OCI-LY1 (cell line): ENCODE measurements at regions not wholly inside any gene's neighbourhood (a gene's known extent, or its start where the extent isn't known, plus 50 kb on each side); places are given as distances from the start of the nearest gene placed in this dataset.

ENCODE experiments used
- H2AFZ ChIP-seq: fragments of 200-600 bp; sonication (generic), shearing (Covaris generic); 2 replicates; pipeline ENCODE4 v1.6.0; 2014; ENCODE audit warnings: antibody characterized with exemption, mild to moderate bottlenecking, low read length
- H3F3A ChIP-seq: fragments of 200-600 bp; sonication (generic), shearing (Covaris generic); 2 replicates; pipeline ENCODE4 v1.6.0; 2014; ENCODE audit warnings: mild to moderate bottlenecking, antibody characterized with exemption, low read length, moderate library complexity; ENCODE audit not compliant: insufficient read depth
- H3K27ac ChIP-seq: fragments of 200-600 bp; sonication (generic); 2 replicates; pipeline ENCODE4 v1.5.1; 2014; ENCODE audit warnings: low read length, mixed run types, mild to moderate bottlenecking, low read depth; ENCODE audit not compliant: poor library complexity, severe bottlenecking
- H3K27me3 ChIP-seq: fragments of 200-600 bp; sonication (generic); 2 replicates; pipeline ENCODE4 v1.6.0; 2014; ENCODE audit warnings: antibody characterized with exemption, mild to moderate bottlenecking, low read length, moderate library complexity; ENCODE audit not compliant: insufficient read depth
- H3K36me3 ChIP-seq: fragments of 200-600 bp; sonication (generic); 2 replicates; pipeline ENCODE4 v1.6.1; 2014; ENCODE audit warnings: mild to moderate bottlenecking, antibody characterized with exemption, low read length, moderate library complexity, mixed read lengths; ENCODE audit not compliant: insufficient read depth
- H3K4me1 ChIP-seq: fragments of 200-600 bp; sonication (generic); 2 replicates; pipeline ENCODE4 v1.5.1; 2014; ENCODE audit warnings: mild to moderate bottlenecking, low read length, moderate library complexity; ENCODE audit not compliant: insufficient read depth, severe bottlenecking
- H3K4me2 ChIP-seq: fragments of 200-600 bp; sonication (generic), shearing (Covaris generic); 2 replicates; pipeline ENCODE4 v1.6.1; 2014; ENCODE audit warnings: low read length
- H3K4me3 ChIP-seq: fragments of 200-600 bp; sonication (generic); 2 replicates; pipeline ENCODE4 v1.5.1; 2014; ENCODE audit warnings: low read length, low read depth, mild to moderate bottlenecking, mixed read lengths; ENCODE audit not compliant: poor library complexity, severe bottlenecking
- H3K79me2 ChIP-seq: fragments of 200-600 bp; shearing (Covaris generic); 2 replicates; pipeline ENCODE4 v1.6.1; 2016; ENCODE audit warnings: mixed run types, low read length, mixed read lengths; ENCODE audit not compliant: insufficient read depth
- H3K9ac ChIP-seq: fragments of 200-600 bp; sonication (generic), shearing (Covaris generic); 2 replicates; pipeline ENCODE4 v1.6.1; 2014; ENCODE audit warnings: mild to moderate bottlenecking, low read length, mixed read lengths
- H3K9me2 ChIP-seq: fragments of 200-600 bp; sonication (generic), shearing (Covaris generic); 2 replicates; pipeline ENCODE4 v1.6.1; 2014; ENCODE audit warnings: low read depth, mild to moderate bottlenecking, low read length, mixed read lengths
- H3K9me3 ChIP-seq: fragments of 200-600 bp; shearing (Covaris generic); 2 replicates; pipeline ENCODE4 v1.6.1; 2014; ENCODE audit warnings: low read length, mixed read lengths
- H4K20me1 ChIP-seq: fragments of 200-600 bp; sonication (generic), shearing (Covaris generic); 2 replicates; pipeline ENCODE4 v1.6.0; 2016; ENCODE audit warnings: mild to moderate bottlenecking, low read length; ENCODE audit not compliant: insufficient read depth
- CTCF ChIP-seq: fragments of 200-600 bp; sonication (generic), shearing (Covaris generic); IDR thresholded peaks from 2 replicates; pipeline ENCODE4 v1.5.1; 2017; ENCODE audit warnings: mild to moderate bottlenecking, antibody characterized with exemption, low read length, moderate library complexity, mixed read lengths
- EZH2 ChIP-seq: fragments of 200-600 bp; sonication (generic), shearing (Covaris generic); IDR thresholded peaks from 2 replicates; pipeline ENCODE4 v1.8.0; 2017; ENCODE audit warnings: borderline replicate concordance, mixed run types, mild to moderate bottlenecking, antibody characterized with exemption, low read length, moderate library complexity, mixed read lengths

DNA sequence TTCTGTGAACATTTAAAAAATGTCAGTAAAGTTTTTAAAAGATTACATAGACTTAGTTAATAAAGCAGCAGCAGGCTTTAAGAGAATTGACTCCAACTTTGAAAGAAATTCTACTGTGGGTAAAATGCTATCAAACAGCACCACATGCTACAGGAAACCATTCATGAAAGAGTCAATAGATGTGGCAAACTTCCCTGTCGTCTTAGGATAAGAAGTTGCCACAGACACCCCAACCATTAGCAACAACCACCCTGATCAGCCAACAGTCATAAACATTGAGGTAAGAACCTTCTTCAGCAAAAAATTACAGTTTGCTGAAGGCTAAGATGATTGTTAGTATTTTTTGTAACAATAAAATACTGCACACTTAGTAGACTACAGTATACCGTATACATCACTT, 278.2 kb downstream of the CSNK1G3 start:
- no peak overlapping the region for H3K4me2 ChIP-seq
- no peaks in the 10 kb centered on the region for H3K79me2 ChIP-seq
- H3F3A ChIP-seq, result no peaks in the 10 kb centered on the region
- no peaks in the 10 kb centered on the region for H3K27me3 ChIP-seq
- H4K20me1 ChIP-seq, result no peaks in the 10 kb centered on the region
- H3K4me3 ChIP-seq, result no peak overlapping the region
- H3K9ac ChIP-seq, result no peak overlapping the region
- H3K27ac ChIP-seq, result no peak overlapping the region
- no peaks in the 10 kb centered on the region for H3K9me2 ChIP-seq
- no peaks in the 10 kb centered on the region for H3K36me3 ChIP-seq
- peaks cover 26% of the 10 kb centered on the region for H3K4me1 ChIP-seq
- peaks cover 4% of the 10 kb centered on the region; the same call in 1 of the 2 replicates for H3K9me3 ChIP-seq
- no peak for TF ChIP-seq CTCF
- H2AFZ ChIP-seq, result no peak overlapping the region

GRCh38 chr5:123787635-123788034, 275.7 kb downstream of the CSNK1G3 start:
- Histone ChIP-seq H3K79me2 (no peaks in the 10 kb centered on the region), H3K4me2 (no peak overlapping the region), H3K36me3 (no peaks in the 10 kb centered on the region), H3K27ac (no peak overlapping the region), H2AFZ (no peak overlapping the region), H3K4me3 (no peak overlapping the region), H3K9ac (no peak overlapping the region), H3K4me1 (peaks cover 31% of the 10 kb centered on the region), H3K9me3 (peaks cover 4% of the 10 kb centered on the region; the same call in 1 of the 2 replicates), H3K9me2 (no peaks in the 10 kb centered on the region), H3K27me3 (no peaks in the 10 kb centered on the region), H4K20me1 (no peaks in the 10 kb centered on the region), H3F3A (no peaks in the 10 kb centered on the region)
- TF ChIP-seq EZH2 (no peak), CTCF (no peak)

DNA sequence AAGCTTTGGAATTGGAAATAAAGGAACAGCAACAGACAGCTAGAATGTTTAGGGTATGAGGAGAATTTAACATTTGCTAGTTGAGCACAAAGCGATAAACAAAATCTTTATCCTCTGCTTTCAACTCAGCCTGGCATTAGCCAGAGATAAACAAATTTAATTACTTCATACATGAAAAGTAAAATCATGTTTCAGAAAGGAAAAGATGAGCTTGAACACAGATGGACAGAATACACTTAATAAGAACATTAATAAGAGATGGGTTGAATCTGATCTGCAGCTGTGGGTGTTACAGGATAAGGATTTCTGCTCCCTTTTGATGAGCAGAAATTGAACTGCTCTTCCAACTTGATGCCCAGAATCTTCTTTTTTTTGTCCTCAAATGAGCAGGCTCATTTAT, 275.2 kb downstream of the CSNK1G3 start:
- Histone ChIP-seq H3K36me3 (no peaks in the 10 kb centered on the region), H3K9me2 (no peaks in the 10 kb centered on the region), H3K4me3 (no peak overlapping the region), H3K4me2 (no peak overlapping the region), H3K9ac (no peak overlapping the region), H3K27me3 (no peaks in the 10 kb centered on the region), H3K9me3 (peaks cover 4% of the 10 kb centered on the region; the same call in 1 of the 2 replicates), H3K27ac (no peak overlapping the region), H3K4me1 (peaks cover 31% of the 10 kb centered on the region), H4K20me1 (no peaks in the 10 kb centered on the region), H2AFZ (no peak overlapping the region), H3K79me2 (no peaks in the 10 kb centered on the region), H3F3A (no peaks in the 10 kb centered on the region)
- TF ChIP-seq EZH2, result no peak
- TF ChIP-seq CTCF, result no peak
